ENCODE measurements at regions not wholly inside any gene's neighbourhood (a gene's known extent, or its start where the extent isn't known, plus 50 kb on each side); places are given as distances from the start of the nearest gene placed in this dataset.

DNA sequence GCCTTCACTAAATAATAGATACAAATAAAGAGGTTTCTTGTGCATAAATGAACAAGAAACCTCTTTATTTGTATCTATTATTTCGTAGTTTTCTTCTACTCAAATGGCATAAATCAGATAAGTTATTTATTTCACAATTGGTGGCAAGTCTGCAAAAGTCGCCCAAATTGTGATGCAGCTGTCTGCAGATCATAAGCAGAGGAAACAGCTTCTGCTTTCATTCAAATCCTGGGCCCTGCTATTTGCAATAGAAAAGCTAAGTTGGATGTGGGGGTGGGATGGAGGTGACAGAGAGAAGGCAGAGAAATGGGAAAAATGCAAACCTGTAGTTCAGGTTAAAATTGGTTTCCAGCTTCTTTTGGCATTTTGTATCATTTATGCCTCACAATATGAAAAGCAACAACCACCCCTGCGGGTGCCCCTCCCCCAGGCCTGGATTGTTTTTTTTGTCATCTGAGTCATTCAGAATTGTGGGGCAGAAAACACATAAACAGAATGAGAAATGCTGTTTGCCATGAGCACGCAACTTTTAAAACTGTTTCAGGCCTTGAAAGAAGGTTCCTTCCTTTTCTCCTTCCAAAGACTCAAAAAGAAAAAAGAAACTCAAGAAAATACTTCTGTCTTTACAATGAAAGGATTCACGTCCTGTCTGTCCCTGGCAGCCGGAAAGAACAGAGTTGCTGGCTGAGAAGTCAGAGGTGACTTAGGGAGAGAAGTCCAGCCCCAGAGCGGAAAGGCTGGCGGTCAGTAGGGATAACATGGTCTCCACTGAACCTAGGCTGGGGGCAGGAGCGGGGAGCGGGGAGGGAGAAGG is 132.9 kb downstream of the BAMBI start (continued):
- TF ChIP-seq, protein P1, sequence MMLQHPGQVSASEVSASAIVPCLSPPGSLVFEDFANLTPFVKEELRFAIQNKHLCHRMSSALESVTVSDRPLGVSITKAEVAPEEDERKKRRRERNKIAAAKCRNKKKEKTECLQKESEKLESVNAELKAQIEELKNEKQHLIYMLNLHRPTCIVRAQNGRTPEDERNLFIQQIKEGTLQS (IDR thresholded peaks at IDR 0.05; ENCODE audit: borderline replicate concordance, extremely low read depth, low read depth, low read length): no peak
- TF ChIP-seq NFXL1 (IDR thresholded peaks at IDR 0.05; ENCODE audit: borderline replicate concordance) (no peak), FOXK2 (IDR thresholded peaks at IDR 0.05) (no peak), SIN3A (IDR thresholded peaks at IDR 0.05; ENCODE audit: low read depth, low read length) (no peak), HCFC1 (IDR thresholded peaks at IDR 0.05; ENCODE audit: low read length) (no peak), BMI1 (IDR thresholded peaks at IDR 0.05; ENCODE audit: borderline replicate concordance) (no peak), GABPA (IDR thresholded peaks at IDR 0.05; ENCODE audit: low read depth) (no peak), DPF2 (IDR thresholded peaks at IDR 0.05) (no peak), SRF (IDR thresholded peaks at IDR 0.05; ENCODE audit: low read depth in 2 of 2, low read length in 2 of 2) (no peak), SMC3 (IDR thresholded peaks at IDR 0.05; ENCODE audit: borderline replicate concordance, low read length) (no peak), JUNB (IDR thresholded peaks at IDR 0.05) (no peak), ELK1 (IDR thresholded peaks at IDR 0.05; ENCODE audit: low read depth, low read length) (no peak)

Measured in GM12878 (cell line).